ENCODE measurements at regions not wholly inside any gene's neighbourhood (a gene's known extent, or its start where the extent isn't known, plus 50 kb on each side); places are given as distances from the start of the nearest gene placed in this dataset.

DNA sequence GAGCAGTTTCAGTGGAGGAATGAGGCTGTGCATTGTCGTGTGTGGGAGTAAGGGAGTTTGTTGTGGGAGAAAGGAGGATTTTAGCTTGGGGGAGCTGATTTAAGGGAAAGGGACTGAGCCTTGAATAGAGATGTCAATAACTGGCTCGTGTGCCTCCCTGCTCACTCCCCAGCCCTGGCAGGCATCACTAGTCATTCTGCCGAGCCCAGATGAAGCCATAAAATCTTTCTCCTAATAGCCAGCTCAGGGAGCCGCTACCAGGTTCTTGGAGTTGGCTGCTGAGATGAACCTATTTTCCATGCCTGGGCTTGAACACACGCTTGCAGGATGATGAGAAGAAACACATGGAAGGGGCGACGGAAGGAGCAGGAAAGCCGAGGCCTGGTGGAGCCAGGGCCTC is 65.0 kb upstream of the POU3F1 start:
- no peak for DNase-seq
- Histone ChIP-seq H3K27ac (ENCODE audit: low read length, poor library complexity, severe bottlenecking) (no peak overlapping the region), H2BK120ac (ENCODE audit: low read depth, low read length) (no peak overlapping the region), H2BK15ac (ENCODE audit: low read depth, poor library complexity, severe bottlenecking) (no peak overlapping the region), H3K4me2 (ENCODE audit: low read length, poor library complexity, severe bottlenecking) (no peak overlapping the region), H3K4me3 (ENCODE audit: insufficient read depth in 1 of 2, low read depth in 1 of 2, low read length in 2 of 2) (no peak overlapping the region), H2AFZ (ENCODE audit: low read depth, low read length) (no peak overlapping the region), H2BK5ac (ENCODE audit: low read depth, low read length, poor library complexity, severe bottlenecking) (no peak overlapping the region), H2AK5ac (ENCODE audit: low read length, severe bottlenecking) (no peak overlapping the region), H3K9me3 (ENCODE audit: control insufficient read depth, low read length) (peaks cover 5% of the 10 kb centered on the region), H4K91ac (ENCODE audit: low read length) (no peak overlapping the region), H3K79me1 (replicated peaks; ENCODE audit: low read length, poor library complexity, severe bottlenecking) (no peaks in the 10 kb centered on the region), H4K8ac (ENCODE audit: low read length) (no peak overlapping the region), H2BK12ac (ENCODE audit: low read length in 2 of 2) (no peak overlapping the region), H3K36me3 (ENCODE audit: control insufficient read depth in 1 of 2, insufficient read depth in 2 of 2, low read depth in 1 of 2, low read length in 2 of 2) (no peaks in the 10 kb centered on the region), H3K4me1 (ENCODE audit: control insufficient read depth, insufficient read depth, low read depth, low read length) (no peaks in the 10 kb centered on the region), H3K9ac (ENCODE audit: low read length) (no peak overlapping the region), H3K23ac (ENCODE audit: low read length in 2 of 2) (no peak overlapping the region), H3K4ac (ENCODE audit: low read depth in 1 of 2, low read length in 2 of 2) (no peak overlapping the region), H3K14ac (ENCODE audit: low read length in 2 of 2) (no peak overlapping the region), H3K27me3 (ENCODE audit: control insufficient read depth in 1 of 2, insufficient read depth in 1 of 2, low read length in 2 of 2) (peaks cover 9 to 11% of the 10 kb centered on the region in 2 experiments), H3K18ac (ENCODE audit: low read depth in 1 of 2, low read length in 2 of 2) (no peak overlapping the region)
- WGBS: 77% methylated on average over 8 of the region's 8 CpGs

DNA sequence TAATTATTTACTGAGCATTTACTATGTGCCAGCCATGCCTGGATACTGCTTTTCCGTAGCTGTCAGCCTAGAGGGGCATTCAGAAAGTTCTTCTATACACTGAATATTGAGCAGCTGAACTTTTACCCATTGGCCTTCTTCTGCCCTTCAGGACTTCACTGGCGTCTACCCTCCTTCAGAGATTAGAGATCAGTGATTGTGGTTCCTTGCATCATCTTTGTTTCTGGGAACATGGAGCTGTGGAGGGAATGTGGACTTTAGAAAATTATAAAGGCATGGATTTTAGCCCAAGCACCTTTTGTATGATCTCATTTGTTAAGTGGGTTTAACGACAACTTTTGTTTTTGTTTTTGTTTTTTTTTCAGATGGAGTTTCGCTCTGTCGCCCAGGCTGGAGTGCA is 58.7 kb upstream of the POU3F1 start:
- DNase-seq: no peak
- no peak overlapping the region for H4K91ac ChIP-seq (ENCODE audit: low read length)
- no peak overlapping the region for H2BK5ac ChIP-seq (ENCODE audit: low read depth, low read length, poor library complexity, severe bottlenecking)
- H3K23ac ChIP-seq (ENCODE audit: low read length in 2 of 2): no peak overlapping the region
- H2AK5ac ChIP-seq (ENCODE audit: low read length, severe bottlenecking): no peak overlapping the region
- no peak overlapping the region for H3K4me3 ChIP-seq (ENCODE audit: insufficient read depth in 1 of 2, low read depth in 1 of 2, low read length in 2 of 2)
- no peak overlapping the region for H2AFZ ChIP-seq (ENCODE audit: low read depth, low read length)
- H3K79me1 ChIP-seq (replicated peaks; ENCODE audit: low read length, poor library complexity, severe bottlenecking): no peaks in the 10 kb centered on the region
- peaks cover 9 to 23% of the 10 kb centered on the region in 2 experiments for H3K27me3 ChIP-seq (ENCODE audit: control insufficient read depth in 1 of 2, insufficient read depth in 1 of 2, low read length in 2 of 2)
- H3K27ac ChIP-seq (ENCODE audit: low read length, poor library complexity, severe bottlenecking): no peak overlapping the region
- H3K4ac ChIP-seq (ENCODE audit: low read depth in 1 of 2, low read length in 2 of 2): no peak overlapping the region
- WGBS: 85% methylated on average over 5 of the region's 5 CpGs
- no peak overlapping the region for H3K4me2 ChIP-seq (ENCODE audit: low read length, poor library complexity, severe bottlenecking)
- no peaks in the 10 kb centered on the region for H3K4me1 ChIP-seq (ENCODE audit: control insufficient read depth, insufficient read depth, low read depth, low read length)
- no peak overlapping the region for H2BK120ac ChIP-seq (ENCODE audit: low read depth, low read length)
- H3K9me3 ChIP-seq (ENCODE audit: control insufficient read depth, low read length): peaks cover 2% of the 10 kb centered on the region
- H2BK15ac ChIP-seq (ENCODE audit: low read depth, poor library complexity, severe bottlenecking): no peak overlapping the region
- H2BK12ac ChIP-seq (ENCODE audit: low read length in 2 of 2): no peak overlapping the region
- no peak overlapping the region for H3K14ac ChIP-seq (ENCODE audit: low read length in 2 of 2)
- no peaks in the 10 kb centered on the region for H3K36me3 ChIP-seq (ENCODE audit: control insufficient read depth in 1 of 2, insufficient read depth in 2 of 2, low read depth in 1 of 2, low read length in 2 of 2)
- no peak overlapping the region for H3K18ac ChIP-seq (ENCODE audit: low read depth in 1 of 2, low read length in 2 of 2)
- no peak overlapping the region for H3K9ac ChIP-seq (ENCODE audit: low read length)
- H4K8ac ChIP-seq (ENCODE audit: low read length): no peak overlapping the region

- no peak overlapping the region for H3K4me3 ChIP-seq (ENCODE audit: insufficient read depth in 1 of 2, low read depth in 1 of 2, low read length in 2 of 2)
- H2BK12ac ChIP-seq (ENCODE audit: low read length in 2 of 2): no peak overlapping the region
- 85% methylated on average over 3 of the region's 3 CpGs for WGBS
- no peak overlapping the region for H2AK5ac ChIP-seq (ENCODE audit: low read length, severe bottlenecking)
- no peak overlapping the region for H2BK5ac ChIP-seq (ENCODE audit: low read depth, low read length, poor library complexity, severe bottlenecking)
- no peak overlapping the region for H3K14ac ChIP-seq (ENCODE audit: low read length in 2 of 2)
- no peak overlapping the region for H3K4ac ChIP-seq (ENCODE audit: low read depth in 1 of 2, low read length in 2 of 2)
- H3K4me1 ChIP-seq (ENCODE audit: control insufficient read depth, insufficient read depth, low read depth, low read length): no peaks in the 10 kb centered on the region
- H2AFZ ChIP-seq (ENCODE audit: low read depth, low read length): no peak overlapping the region
- H3K9ac ChIP-seq (ENCODE audit: low read length): no peak overlapping the region
- H2BK15ac ChIP-seq (ENCODE audit: low read depth, poor library complexity, severe bottlenecking): no peak overlapping the region
- no peak overlapping the region for H4K8ac ChIP-seq (ENCODE audit: low read length)
- no peak overlapping the region for H3K23ac ChIP-seq (ENCODE audit: low read length in 2 of 2)
- H3K18ac ChIP-seq (ENCODE audit: low read depth in 1 of 2, low read length in 2 of 2): no peak overlapping the region
- no peak for DNase-seq
- H3K9me3 ChIP-seq (ENCODE audit: control insufficient read depth, low read length): no peaks in the 10 kb centered on the region
- H3K79me1 ChIP-seq (replicated peaks; ENCODE audit: low read length, poor library complexity, severe bottlenecking): no peaks in the 10 kb centered on the region
- no peak overlapping the region for H3K27ac ChIP-seq (ENCODE audit: low read length, poor library complexity, severe bottlenecking)
- no peak overlapping the region for H4K91ac ChIP-seq (ENCODE audit: low read length)
- H3K27me3 ChIP-seq (ENCODE audit: control insufficient read depth in 1 of 2, insufficient read depth in 1 of 2, low read length in 2 of 2): peaks cover 18 to 33% of the 10 kb centered on the region in 2 experiments
- H3K36me3 ChIP-seq (ENCODE audit: control insufficient read depth in 1 of 2, insufficient read depth in 2 of 2, low read depth in 1 of 2, low read length in 2 of 2): no peaks in the 10 kb centered on the region
- H3K4me2 ChIP-seq (ENCODE audit: low read length, poor library complexity, severe bottlenecking): no peak overlapping the region
- H2BK120ac ChIP-seq (ENCODE audit: low read depth, low read length): no peak overlapping the region
Measured at GRCh38 chr1:38102636-38103035, 56.0 kb upstream of the POU3F1 start.

DNA sequence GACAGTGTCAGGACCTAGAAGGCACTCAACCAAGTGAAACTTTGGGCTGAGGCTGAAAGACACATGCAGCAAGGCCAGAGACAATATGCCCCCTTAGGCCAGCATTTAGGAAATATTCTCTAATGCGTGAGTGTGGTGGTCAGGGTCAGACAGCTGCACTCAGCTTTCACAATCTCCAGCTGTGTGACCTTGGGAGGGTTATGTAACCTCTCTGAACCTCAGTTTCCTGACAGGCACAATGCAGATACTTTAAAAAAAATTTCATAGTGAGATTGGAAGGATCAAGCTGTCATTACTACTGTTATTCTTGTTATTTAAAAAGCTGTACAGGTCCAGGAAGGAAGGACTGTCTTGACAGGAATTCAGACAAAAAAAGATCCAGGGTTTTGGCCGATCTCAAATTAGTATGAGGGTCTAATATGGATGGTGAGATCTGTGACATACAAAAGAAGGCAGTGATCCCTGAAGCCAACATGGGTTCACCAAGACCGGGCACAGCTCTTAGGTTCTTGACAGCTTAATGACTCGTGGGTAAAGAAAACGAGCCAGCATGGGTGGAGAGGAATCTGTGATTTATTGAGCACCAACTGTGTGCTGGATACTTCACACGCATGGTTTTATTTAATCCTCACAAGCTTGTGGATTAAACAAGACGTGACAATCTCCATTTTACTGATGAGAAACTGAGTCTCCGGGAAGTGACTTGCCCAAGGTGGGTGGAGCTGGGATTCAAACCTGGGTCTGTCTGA is 54.6 kb upstream of the POU3F1 start:
- Histone ChIP-seq H2AK5ac (ENCODE audit: low read length, severe bottlenecking) (no peak overlapping the region), H2BK120ac (ENCODE audit: low read depth, low read length) (no peak overlapping the region), H4K91ac (ENCODE audit: low read length) (no peak overlapping the region), H3K79me1 (replicated peaks; ENCODE audit: low read length, poor library complexity, severe bottlenecking) (no peaks in the 10 kb centered on the region), H3K27ac (ENCODE audit: low read length, poor library complexity, severe bottlenecking) (no peak overlapping the region), H2AFZ (ENCODE audit: low read depth, low read length) (no peak overlapping the region), H3K36me3 (ENCODE audit: control insufficient read depth in 1 of 2, insufficient read depth in 2 of 2, low read depth in 1 of 2, low read length in 2 of 2) (no peaks in the 10 kb centered on the region), H3K4ac (ENCODE audit: low read depth in 1 of 2, low read length in 2 of 2) (no peak overlapping the region), H2BK15ac (ENCODE audit: low read depth, poor library complexity, severe bottlenecking) (no peak overlapping the region), H3K27me3 (ENCODE audit: control insufficient read depth in 1 of 2, insufficient read depth in 1 of 2, low read length in 2 of 2) (peaks cover 21 to 44% of the 10 kb centered on the region in 2 experiments), H2BK12ac (ENCODE audit: low read length in 2 of 2) (no peak overlapping the region), H4K8ac (ENCODE audit: low read length) (no peak overlapping the region), H3K9ac (ENCODE audit: low read length) (no peak overlapping the region), H3K9me3 (ENCODE audit: control insufficient read depth, low read length) (no peaks in the 10 kb centered on the region), H3K4me1 (ENCODE audit: control insufficient read depth, insufficient read depth, low read depth, low read length) (no peaks in the 10 kb centered on the region), H2BK5ac (ENCODE audit: low read depth, low read length, poor library complexity, severe bottlenecking) (no peak overlapping the region), H3K14ac (ENCODE audit: low read length in 2 of 2) (no peak overlapping the region), H3K4me2 (ENCODE audit: low read length, poor library complexity, severe bottlenecking) (no peak overlapping the region), H3K18ac (ENCODE audit: low read depth in 1 of 2, low read length in 2 of 2) (no peak overlapping the region), H3K23ac (ENCODE audit: low read length in 2 of 2) (no peak overlapping the region), H3K4me3 (ENCODE audit: insufficient read depth in 1 of 2, low read depth in 1 of 2, low read length in 2 of 2) (no peak overlapping the region)
- 75% methylated on average over 8 of the region's 8 CpGs for WGBS
- DNase-seq: no peak

Measured in mesenchymal stem cell (in vitro differentiated cells and primary cell).